HT-29 (cell line): ENCODE measurements at regions not wholly inside any gene's neighbourhood (a gene's known extent, or its start where the extent isn't known, plus 50 kb on each side); places are given as distances from the start of the nearest gene placed in this dataset.

Experiments
- DNase-seq: peaks from one replicate; pipeline ENCODE4 v3.0.0-alpha.2; 2015; ENCODE audit warnings: low spot score

DNA sequence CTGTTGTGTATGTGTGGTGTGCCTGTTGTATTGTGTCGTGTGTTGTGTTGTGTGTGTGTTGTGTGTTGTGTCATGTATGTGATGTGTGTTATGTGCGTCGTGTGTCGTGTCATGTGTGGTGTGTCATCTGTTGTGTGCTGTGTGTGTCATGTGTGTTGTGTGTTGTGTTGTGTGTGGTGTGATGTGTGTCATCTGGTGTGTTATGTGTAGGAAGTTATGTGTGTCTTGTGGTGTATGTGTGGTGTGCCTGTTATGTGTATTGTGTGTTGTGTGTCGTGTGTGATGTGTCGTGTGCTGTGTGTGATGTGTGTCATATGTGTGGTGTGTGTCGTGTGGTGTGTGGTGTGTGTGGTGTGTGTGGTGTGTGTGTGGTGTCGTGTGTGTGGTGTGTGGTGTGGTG, 145.2 kb downstream of the DNAJB6 start:
- DNase-seq: no peak

DNA sequence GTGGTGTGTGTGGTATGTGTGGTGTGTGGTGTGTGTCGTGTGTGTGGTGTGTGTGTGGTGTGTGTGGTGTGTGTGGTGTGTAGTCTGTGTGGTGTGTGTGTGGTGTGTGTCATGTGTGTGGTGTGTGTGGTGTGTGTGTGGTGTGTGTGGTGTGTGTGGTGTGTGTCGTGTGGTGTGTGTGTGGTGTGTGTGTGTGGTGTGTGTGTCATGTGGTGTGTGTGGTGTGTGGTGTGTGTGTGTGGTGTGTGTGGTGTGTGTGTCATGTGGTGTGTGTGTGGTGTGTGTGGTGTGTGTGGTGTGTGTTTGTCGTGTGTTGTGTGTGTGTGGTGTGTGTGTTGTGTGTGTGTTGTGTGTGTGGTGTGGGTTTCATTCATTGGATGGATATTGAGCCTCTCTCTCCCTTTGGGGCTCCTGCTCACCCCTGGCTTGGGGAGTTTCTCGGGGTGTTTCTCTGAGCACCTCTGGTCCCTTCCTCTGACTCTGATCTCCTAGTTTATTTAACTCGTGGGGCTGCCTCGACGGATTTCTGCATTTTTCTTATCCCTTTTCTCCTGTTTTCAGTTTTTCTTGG, 145.8 kb downstream of the DNAJB6 start:
- DNase-seq: no peak

DNA sequence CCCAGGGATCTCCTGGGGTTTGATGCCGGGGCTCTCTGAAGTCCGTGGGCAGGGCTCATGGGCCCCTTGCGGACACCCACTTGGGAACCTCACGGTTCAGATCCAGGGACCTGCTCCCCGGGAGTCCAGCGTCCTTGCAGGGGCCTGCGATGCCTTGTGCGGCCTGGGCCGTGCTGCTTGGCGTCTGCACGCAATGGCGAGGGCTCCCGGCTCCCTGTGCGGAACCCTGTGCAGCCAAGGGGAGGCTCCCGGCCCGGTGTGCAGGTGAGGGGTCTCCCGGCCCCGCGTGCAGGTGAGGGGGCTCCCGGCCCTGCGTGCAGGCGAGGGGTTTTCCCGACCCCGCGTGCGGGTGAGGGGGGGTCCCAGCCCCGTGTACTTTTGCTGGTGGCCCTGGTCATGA, 146.7 kb downstream of the DNAJB6 start:
- no peak for DNase-seq

DNA sequence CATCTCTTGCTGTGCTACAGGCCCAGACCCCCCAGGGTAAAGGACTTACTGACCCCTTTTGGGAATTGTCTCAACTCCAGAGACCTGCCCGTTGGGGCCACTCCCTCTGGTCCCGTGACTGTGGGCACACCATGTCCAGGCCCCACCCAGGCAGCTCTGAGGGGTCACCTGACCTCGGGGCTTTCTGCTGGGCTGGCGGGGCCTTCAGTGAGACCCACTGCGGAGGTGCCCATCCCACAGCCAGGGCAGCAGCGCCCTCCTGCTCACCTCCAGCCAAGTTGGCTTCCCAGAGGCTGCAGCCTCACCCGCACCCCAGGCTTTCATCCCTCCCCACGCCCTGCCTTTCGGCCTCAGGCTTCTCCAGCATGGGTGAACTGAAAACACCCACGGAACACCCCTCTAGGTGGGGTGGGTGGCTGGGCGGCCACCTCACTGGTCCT, 147.2 kb downstream of the DNAJB6 start:
- DNase-seq: no peak

- no peak for DNase-seq
Observed at GRCh38 chr7:157484411-157485081, 147.7 kb downstream of the DNAJB6 start.

DNA sequence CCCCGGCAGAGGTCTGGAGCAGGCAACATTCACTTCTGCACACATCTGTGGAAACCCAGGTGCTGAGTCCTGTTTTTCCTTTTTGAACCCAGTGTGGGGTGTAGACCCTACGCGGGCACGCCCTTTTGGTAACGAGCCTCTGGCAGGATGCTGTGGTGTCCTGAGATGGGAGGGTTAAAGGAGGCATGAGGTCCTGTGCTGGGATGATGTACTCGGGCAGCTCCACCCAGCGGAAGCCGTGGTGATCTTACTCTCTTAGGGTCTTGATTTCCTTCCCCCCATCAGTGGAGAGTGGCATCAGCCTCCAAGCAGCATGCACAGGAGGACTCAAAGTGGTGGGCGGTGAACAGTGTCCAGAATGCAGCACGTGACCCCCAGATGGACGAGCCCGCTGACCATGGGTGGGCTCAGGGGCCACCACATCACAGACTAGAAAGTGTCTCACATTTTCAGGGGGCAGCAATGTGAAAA, 148.6 kb downstream of the DNAJB6 start:
- DNase-seq: no peak

GRCh38 chr7:157486007-157486755, 149.4 kb downstream of the DNAJB6 start:
- DNase-seq: no peak

- no peak for DNase-seq
Observed at GRCh38 chr7:157487046-157487770, 150.4 kb downstream of the DNAJB6 start.

GRCh38 chr7:157488281-157488680, 151.5 kb downstream of the DNAJB6 start:
- no peak for DNase-seq

DNA sequence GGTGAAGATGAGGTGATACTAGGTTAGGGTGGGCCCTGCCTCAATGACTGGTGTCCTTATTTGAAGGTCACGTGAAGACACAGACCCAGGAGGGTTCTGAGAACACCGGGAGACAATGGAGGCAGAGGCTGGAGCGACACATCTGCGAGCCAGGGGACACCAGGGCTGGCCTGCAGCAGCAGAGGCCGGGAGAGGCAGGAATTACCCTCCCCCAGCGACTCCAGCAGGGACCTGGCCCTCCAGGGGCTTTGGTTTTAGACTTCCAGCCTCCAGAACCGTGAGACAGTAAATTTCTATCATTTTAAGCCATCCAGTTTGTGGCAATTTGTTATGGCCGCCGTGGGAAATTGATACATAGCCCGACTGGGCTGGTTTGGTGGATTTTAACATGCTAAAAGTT, 152.2 kb downstream of the DNAJB6 start:
- no peak for DNase-seq
